ENCODE measurements at regions not wholly inside any gene's neighbourhood (a gene's known extent, or its start where the extent isn't known, plus 50 kb on each side); places are given as distances from the start of the nearest gene placed in this dataset.

- TF ChIP-seq CTCF (IDR thresholded peaks at IDR 0.05): no peak
- TF ChIP-seq USF1 (IDR thresholded peaks at IDR 0.05; ENCODE audit: borderline replicate concordance, low read depth): no peak
- no peak for TF ChIP-seq EP300 (IDR thresholded peaks at IDR 0.05; ENCODE audit: borderline replicate concordance in 1 of 2, low read depth in 1 of 2, low read length in 1 of 2)
- TF ChIP-seq REST (IDR thresholded peaks at IDR 0.05; ENCODE audit: low read depth, low read length): no peak
Measured at GRCh38 chr9:89759572-89759971, 154.8 kb downstream of the GADD45G start.

Data from SK-N-SH (cell line).